Brain pericyte (primary cell): ENCODE measurements at regions not wholly inside any gene's neighbourhood (a gene's known extent, or its start where the extent isn't known, plus 50 kb on each side); places are given as distances from the start of the nearest gene placed in this dataset.

ENCODE experiments used
- DNase-seq: peaks from one replicate; pipeline ENCODE4 v3.0.0-alpha.2; 2012; ENCODE audit warnings: low read depth, low spot score

DNA sequence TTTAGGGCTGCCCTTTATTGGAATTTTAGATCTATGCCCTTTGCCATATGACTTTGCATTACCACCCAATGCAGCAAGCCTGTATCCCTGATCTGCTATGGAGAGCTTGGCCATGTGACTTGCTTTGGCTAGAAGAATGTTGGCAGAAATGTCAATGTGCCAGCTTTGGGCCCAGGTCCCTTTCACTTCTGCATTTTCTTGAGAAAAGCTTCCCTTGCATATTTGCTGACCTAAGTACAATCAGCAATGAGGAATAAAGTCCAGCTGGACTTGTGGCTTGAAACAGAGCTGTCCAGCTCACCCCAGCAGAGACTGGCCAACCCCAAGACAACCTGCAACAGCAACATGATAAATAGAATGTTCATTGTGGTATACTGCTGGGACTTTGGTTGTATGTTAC lies 135.9 kb downstream of the PAH start:
- DNase-seq, result no peak

DNA sequence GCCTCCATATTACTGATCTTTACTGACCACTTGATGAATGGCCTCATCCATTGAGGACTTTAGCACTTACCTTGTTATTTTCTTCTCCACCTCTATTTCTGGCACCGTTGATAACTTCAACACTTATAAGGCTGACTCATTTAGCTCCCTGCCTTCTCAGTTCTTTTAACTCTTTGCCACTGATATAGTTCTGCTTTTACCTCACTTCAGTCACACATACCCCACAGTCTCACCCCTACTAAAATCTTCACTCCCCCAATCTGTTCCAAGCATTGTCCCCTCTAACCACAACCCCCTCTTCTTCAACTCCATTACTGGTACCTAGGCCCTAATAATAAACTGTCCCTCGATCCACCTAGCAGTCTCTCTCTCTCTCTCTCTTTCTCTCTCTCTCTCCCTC lies 141.0 kb downstream of the PAH start:
- DNase-seq, result no peak

DNA sequence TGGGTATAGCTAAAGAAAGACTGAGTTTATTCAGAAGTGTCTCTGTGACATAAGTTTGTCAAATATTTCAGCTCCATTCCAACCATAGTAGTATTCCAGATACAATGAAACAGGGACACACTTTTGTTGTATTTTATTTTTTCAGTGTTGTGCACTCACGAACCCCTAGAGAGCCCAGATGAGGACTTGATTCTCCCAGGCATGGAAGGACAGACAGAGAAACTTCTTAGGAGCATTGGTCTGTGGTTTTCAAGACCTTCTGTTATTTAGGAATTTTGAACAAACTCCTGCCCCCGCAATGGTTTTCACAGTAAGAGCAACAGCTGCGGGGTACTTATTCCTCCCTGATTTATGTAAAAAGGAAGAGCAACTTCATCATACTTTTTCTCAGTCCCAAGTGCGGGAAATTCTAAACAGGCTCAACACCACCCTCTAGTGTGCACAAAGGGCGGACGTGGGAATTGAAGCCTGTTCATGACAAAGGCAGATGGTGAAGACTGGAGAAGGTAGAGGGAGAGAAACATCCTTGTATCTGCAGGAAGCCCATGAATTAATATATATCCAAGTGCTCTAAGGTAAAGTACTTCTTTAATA lies 147.6 kb downstream of the PAH start:
- no peak for DNase-seq

DNA sequence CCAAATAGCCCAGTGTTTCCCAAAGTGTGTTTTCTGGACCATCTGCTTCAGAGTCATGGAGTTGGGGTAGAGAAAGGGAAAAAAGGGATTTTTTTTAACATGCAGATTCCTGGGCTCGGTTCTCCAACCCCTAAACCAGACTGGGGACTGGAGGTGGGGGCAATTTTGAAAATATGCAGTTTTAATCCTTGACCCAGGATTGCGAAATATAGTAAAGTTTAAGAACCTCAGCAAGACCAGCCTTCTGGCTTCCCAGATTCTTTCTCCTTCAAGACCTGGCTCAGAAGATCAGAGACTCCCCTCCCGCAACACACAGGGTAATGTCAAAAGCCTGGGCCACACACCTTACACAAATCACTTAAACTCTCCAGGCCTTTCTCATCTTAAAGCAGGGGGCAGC lies 150.1 kb downstream of the PAH start:
- no peak for DNase-seq

DNA sequence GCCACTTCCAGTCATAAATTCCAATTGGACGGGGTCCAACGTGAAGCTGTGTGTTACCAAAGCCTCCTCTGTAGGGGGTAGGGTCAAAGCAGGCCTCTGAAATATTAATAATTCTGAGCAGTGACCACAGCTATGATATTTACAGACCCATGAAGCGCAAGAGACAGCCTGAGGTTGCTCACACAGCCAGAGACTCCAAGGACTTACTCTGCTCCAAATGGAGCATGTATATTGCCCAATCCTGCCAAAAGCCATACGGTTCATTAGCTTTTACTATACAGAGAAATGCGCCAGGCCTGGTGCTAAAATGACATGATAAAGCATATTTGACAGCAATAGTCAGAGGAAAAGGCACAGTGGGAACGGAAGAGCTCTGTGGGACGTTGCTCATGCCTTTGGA lies 151.3 kb downstream of the PAH start:
- DNase-seq, result no peak

DNA sequence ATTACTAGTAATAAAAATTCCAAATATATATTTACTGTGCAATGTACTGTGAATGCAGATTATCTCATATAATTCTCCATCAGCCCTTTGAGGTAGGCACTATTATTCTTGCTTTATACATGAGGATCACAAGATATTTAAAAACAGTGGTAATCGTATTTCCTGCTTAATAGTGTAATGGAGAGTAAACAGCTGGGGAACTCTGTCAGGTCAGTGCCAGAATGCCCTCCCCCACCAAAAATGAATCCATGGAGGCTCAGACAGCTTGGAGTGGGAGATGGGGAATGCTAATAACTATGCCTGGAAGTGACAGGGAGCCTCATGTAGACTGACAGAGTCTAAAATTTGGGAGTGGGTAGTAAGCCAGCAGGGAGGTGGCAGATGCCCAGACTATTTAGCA lies 153.6 kb downstream of the PAH start:
- no peak for DNase-seq

DNA sequence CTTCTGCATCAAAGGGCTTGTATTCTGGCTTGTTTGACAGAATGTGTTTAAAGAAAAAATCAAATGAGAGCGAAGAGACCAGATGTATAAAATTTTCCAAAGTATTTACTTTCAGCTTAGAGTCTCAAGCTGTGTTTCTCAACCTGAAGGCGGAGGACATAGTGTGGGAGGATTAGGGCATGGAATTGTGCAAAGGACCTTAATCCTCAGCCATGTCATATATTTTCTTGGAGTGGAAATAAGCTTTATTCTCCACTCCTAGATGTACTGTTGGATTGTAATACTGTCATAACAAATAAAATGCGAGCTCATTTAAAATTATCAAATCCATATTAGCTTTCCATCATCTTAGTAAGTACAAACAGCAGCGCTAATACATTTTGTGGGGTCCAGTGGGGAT lies 154.0 kb downstream of the PAH start:
- no peak for DNase-seq

DNA sequence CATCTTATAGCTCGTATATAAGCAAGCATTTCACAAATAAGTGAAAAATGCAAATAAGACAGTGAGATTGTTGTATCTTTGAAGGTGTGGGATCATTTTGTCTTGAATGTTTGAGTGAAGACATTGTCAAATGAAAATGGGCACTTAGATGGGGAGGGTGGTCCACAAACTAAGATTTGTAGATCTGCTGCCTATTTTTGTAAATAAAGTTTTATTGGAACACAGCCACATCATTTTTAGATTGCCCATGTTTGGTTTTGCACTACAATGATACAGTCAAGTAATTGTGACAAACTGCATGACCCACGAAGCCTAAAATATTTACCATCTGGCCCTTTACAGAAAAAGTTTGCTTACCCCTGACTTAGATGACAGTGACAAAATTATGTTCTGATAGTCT lies 156.7 kb downstream of the PAH start:
- no peak for DNase-seq

DNA sequence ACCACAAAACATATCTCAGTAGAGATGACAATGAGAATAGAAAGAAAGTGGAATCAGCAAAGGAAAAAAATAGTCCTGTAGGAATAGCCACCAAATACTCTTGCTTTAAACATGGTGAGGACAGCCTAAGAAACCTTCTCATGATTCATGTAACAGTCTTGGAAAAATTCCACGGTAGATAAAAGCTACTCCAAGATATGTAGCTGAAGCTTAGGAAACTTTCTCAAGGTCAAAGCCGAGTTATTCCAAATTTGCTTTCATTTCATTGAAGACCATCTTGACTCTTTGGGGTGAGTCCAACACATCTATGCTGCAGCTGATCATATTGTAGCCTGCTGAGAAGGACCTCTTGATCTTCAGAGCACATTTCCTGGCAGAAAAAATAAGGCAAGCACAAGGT lies 157.6 kb downstream of the PAH start:
- no peak for DNase-seq

DNA sequence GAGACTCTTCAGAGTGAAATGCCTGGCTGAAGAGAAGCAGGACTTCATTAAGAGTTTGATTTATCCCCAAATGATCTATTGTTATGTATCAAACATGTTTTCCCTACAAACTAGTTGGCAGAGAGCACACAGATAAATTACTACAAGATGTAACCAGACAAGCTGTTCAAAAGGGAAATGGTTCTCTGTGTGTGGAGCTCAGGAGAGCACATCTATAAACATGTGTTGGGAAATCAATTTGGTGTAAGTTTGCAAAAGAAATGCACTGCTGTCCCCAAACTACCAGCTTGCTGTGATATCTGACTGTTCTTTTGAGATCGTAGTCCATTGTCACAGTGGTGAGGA lies 159.2 kb downstream of the PAH start:
- no peak for DNase-seq

DNA sequence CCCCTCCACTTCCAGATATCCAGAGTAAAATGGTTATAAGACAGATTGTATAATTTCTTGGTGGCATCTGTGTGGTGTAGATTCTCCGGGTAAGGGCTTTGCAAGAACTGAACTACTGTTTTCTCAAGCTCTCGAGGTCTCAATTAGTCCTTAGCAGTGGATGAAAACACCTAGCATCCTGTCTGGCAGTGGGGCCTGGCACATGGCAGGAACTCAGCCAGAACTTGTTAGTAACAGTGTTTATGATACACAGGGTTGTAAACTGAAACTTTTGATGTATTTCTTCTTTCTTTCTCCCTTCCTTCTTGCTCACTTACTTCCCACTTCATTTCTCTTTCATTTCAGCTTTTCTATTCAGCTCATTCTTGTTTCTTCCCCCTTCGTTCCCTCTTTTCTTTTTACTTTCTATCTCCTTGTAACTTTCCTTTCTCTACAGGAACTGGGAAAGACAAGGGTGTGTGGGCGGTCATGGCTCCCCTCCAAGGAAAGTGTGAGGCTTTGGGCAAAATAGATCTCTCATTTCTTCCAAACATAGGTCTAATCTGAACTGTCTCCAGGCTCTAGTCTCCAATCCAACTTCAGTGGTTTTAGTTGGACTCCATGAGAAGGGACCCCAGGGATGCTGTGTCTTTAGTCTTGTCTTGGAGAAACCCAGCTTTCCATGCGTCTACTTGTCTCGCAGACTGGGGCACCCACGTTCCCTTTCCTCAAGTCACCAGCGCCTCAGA lies 159.7 kb downstream of the PAH start:
- no peak for DNase-seq

DNA sequence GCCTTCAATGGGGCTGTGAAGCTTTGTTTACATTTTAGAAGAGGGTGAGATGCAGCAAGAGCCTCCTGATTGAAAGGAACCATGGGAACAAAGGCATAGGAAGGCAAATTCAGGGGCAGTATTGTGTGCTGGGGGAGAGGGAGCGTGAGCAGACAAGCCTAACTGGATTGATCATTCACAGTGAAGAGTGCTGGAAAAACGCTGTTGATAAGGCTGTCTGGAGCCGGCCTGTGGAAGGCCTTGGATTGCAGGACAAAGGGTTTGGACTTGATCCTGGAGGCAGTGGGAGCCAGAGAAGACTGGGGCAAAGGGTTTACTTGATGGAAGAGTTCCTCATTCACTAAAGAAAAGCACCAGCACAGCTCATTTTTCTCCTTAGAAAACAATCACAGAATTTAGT lies 160.5 kb downstream of the PAH start:
- DNase-seq, result no peak

DNA sequence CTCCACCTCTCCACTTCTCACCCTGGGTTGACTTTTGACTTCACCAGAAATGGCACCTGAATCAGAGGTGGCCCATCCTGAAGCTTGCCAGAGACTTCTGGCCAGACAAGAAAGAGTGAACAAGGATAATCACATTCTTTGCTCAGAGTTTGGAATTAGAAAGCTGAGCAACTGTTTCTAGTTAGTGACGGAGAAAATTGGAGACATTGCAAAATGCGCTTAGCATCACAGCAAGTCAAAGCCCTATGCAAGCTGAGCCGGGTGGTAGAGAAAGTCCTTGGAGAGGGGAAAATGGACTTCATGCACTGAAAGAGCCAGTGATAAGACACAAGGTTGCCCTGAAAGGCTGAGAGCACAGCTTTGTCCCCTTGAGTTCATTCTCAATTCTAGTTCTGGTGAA lies 161.8 kb downstream of the PAH start:
- DNase-seq, result no peak

DNA sequence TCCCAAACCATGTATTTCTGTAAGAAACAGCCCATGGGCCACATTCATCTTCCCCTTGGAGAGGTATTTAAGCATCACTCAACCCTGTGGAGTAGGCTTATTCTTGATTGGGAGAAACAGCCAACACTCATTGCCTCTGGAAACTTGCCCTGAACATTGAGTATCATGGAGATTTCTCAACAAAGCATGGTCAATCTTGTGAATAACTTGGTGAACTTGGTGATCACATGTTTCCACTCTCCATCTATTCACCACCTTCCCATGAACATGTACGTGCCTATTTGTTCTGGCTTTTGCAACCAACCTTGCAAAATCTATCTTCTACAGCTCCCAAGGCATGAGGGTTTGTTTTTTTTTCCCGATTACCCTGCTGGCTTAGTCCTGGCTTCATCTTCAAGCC lies 163.2 kb downstream of the PAH start:
- DNase-seq, result no peak

DNA sequence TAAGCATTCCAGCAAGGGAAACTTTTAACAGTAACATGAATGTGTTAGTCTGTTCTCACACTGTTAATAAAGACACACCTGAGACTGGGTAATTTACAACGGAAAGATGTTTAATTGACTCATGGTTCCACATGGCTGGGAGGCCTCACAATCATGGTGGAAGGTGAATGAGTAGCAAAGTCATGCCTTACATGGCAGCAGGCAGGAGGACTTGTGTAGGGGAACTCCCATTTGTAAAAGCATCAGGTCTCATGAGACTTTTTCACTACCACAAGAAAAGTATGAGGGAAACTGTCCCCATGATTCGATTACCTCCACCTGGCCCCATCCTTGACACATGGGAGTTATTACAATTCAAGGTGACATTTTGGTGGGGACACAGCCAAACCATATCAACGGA lies 168.3 kb downstream of the PAH start:
- no peak for DNase-seq

DNA sequence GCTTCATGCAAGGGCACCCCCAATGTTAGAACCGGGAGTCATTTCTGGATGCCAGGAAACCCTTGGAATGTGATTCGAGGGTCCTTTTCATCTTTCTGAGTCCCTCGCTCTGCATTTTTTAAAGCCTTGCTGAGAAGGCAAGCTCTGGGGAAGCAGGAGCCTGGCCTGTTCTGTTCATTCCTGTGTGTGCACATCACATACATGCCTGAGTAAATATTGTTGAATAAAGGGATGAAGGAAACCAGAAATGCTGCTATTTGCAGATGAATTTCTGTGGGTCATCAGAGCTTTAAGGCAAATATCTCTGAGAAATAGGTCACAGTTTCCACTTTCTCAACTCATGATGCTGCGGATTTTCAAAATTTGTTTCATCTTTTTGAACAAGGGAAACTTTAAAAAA lies 170.1 kb downstream of the PAH start:
- DNase-seq, result no peak

DNA sequence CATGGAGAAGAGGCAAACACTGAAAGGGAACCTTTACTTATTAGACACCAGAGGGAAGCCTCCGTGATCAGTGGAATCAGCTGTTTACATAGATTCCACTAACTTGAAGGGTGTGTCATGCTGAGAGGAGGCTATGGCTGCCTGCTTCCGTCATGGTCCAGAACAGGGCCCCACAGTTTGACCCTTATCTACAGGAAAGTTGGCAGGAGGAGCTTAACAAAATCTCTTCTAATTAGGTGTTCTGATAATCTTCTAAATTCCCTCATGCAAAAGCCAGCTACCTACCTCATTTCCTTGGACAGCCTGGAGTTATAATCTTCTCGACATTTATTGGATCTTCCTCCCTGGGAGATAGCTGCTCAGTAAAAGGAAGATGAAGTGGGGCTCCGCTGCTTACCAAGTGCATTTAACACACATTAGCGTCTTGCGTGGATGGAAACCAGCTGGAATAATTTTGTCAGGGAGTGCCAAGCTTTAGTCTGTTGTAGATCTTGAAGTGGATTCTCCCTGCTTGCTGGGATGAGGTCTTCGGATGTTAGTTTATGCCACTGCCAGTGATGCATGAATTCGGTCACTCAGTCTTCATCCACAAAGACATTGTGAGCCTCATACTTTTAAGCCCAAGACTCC lies 171.0 kb downstream of the PAH start:
- DNase-seq, result no peak

DNA sequence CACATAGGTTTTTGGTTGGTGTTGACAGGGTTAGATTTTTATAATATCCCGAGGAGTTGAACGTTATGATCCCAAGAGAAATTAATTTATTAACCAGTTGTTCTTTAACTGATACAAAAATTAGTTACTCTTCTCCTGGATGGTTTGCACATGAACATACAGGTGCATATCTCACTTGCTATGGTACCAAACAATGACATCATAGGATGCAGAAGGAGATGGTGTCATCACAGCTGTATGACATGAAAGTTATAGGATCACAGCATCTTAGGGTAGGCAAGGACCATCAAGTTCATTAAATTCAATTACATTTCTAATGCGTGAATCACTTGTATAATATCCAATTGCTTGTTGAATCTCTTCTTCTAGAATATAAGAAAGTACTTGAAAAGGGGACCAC lies 175.8 kb downstream of the PAH start:
- no peak for DNase-seq

DNA sequence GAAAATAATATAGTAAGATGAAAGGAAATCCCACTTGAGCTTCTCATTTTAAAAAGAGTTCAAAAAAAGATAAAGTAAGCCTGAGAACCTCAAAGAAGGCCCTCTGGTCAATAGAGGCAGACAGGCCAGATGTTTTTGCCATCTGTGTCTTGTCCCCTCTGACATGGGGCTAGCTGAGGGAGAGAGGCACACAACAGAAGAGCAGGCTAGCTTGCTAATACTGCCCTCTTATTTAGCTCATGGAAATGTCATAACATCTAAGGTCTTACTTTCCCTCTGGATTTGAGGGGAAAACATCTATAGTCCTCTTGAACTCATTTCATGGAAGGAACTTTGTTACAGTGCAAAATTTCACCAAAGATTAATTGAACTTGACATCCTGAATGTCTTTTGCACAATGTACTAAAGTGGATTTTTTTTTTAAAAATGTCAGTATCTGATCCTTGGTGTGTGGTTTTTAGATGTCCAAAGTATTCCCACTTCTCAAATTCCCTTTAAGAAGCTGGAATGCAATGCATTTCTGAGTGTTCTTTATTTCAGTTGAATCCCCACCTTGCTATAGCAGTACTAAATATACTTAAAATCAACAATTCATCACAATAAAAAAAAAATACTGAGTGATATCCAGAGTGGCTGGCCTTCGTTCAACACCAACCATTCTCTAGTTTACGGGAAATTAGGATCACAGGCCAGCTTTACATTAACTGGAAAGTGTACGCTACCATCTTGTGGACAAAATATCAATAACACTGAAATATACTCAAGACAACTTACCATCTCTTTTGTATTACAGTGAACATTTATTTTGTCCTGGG lies 176.7 kb downstream of the PAH start:
- no peak for DNase-seq

DNA sequence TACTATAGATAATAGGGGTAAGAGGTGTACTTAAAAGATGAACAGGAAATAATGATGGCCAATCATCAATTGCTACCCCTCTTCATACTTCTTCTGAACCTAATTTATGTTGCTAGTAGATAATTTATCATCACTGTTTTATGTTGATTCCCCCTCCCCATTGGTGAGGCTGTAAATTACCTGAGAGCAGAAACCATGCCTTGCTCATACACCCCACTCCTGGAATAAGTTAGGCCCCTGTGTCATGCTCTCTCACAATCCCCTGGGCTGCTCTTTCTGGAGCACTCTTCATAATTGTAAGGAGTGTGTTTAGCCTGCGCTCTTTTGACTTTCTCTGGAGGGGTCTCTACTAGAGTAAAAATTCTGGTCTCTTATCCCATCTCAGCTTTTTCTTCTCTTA lies 180.7 kb downstream of the PAH start:
- no peak for DNase-seq

DNA sequence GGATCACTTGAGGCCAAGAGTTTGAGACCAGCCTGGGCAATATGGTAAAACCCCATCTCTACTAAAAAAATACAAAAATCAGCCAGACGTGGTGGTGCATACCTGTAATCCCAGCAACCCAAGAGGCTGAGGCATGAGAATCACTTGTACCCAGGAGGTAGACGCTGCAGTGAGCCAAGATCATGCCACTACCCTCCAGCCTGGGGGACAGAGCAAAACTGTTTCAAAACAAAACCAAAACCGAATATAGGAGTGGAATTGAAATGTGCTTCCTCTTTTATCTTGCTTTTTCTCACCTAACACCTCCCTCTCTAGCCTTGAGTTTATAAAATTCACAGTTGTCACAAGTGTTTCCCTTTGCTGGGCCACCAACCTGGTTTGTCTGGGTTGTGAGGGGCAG lies 181.9 kb downstream of the PAH start:
- DNase-seq, result no peak

DNA sequence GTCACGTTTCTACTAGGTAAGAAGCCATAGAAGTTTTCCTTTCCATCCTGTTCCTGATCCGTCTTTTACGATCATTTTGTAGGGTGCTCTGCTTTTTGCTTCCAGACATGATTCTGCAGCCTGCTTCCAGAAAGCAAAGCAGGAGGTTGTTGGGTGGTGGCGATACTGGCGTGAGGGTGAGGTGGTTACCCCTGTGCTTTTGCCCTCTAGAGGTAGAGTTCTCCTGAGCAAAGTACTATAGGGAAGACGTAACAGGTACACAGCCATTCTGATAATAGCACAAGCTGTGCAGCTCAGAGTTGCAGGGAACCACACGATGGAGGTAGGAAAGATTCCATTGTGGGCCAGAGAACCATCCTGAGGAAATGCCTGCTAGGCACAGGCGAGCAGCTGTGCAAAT lies 186.0 kb downstream of the PAH start:
- DNase-seq, result no peak
